SK-N-MC (cell line): ENCODE measurements at regions not wholly inside any gene's neighbourhood (a gene's known extent, or its start where the extent isn't known, plus 50 kb on each side); places are given as distances from the start of the nearest gene placed in this dataset.

Experiments
- DNase-seq: peaks from one replicate; pipeline ENCODE4 v3.0.0-alpha.2; 2011; ENCODE audit warnings: low read depth, low spot score
- H3K27ac ChIP-seq: fragments of 200-600 bp; sonication (generic); 2 replicates; pipeline ENCODE4 v1.5.1; 2016; ENCODE audit warnings: mixed run types
- H3K36me3 ChIP-seq: fragments of 200-600 bp; sonication (generic); 2 replicates; pipeline ENCODE4 v1.6.1; 2017; ENCODE audit warnings: antibody characterized with exemption, low read length, mixed read lengths; ENCODE audit not compliant: insufficient read depth
- H3K4me3 ChIP-seq: fragments of 200-600 bp; sonication (generic); 2 replicates; pipeline ENCODE4 v1.5.1; 2016
- H3K9ac ChIP-seq: fragments of 200-600 bp; sonication (generic); 2 replicates; pipeline ENCODE4 v1.8.0; 2017; ENCODE audit warnings: mixed run types, mixed read lengths; ENCODE audit not compliant: insufficient read length
- H3K9me3 ChIP-seq: fragments of 200-600 bp; sonication (generic); 2 replicates; pipeline ENCODE4 v1.6.1; 2017; ENCODE audit warnings: low read depth, mild to moderate bottlenecking, antibody characterized with exemption, low read length, moderate library complexity, mixed read lengths
- EZH2 ChIP-seq: fragments of 200-600 bp; sonication (generic); IDR thresholded peaks from one replicate; pipeline ENCODE4 v1.6.1; 2017; ENCODE audit warnings: antibody characterized with exemption
- FOXP2 ChIP-seq: optimal IDR thresholded peaks from 2 replicates; pipeline ENCODE3; 2011; ENCODE audit warnings: mild to moderate bottlenecking, moderate library complexity; ENCODE audit not compliant: insufficient read depth; ENCODE audit errors: extremely low read length, control extremely low read depth
- POLR2AphosphoS5 ChIP-seq: IDR thresholded peaks from 2 replicates; pipeline ENCODE4 v1.6.1; 2012; ENCODE audit warnings: mild to moderate bottlenecking, low read depth, low read length, borderline replicate concordance

- H3K27ac ChIP-seq: no peak overlapping the region
- no peaks in the 10 kb centered on the region for H3K9me3 ChIP-seq
- no peak overlapping the region for H3K9ac ChIP-seq
- H3K36me3 ChIP-seq: no peaks in the 10 kb centered on the region
- no peak for DNase-seq
- no peak overlapping the region for H3K4me3 ChIP-seq
- TF ChIP-seq EZH2 (no peak), POLR2AphosphoS5 (no peak), FOXP2 (no peak)
Observed at GRCh38 chr1:213651077-213651476, 336.7 kb upstream of the PROX1 start.

DNA sequence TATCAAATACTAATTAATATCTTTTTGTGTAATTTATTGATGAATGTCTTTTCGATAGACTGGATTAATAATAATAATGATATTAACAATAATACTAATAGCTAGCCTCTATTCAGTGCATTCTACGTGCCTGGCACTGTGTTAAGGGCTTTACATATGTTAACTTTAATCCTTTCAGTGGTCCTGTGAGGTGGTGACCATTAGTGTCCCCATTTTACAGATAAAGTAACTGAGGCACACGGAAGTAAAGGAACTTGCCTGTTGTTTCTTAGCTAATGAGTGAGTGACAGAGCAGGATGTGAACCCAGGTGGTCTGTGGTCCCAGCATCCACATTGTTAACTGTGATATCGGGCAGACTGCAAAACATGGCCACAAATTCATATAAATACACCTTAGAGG lies 335.7 kb upstream of the PROX1 start:
- Histone ChIP-seq H3K9me3 (no peaks in the 10 kb centered on the region), H3K36me3 (no peaks in the 10 kb centered on the region), H3K27ac (no peak overlapping the region), H3K4me3 (no peak overlapping the region), H3K9ac (no peak overlapping the region)
- no peak for DNase-seq
- TF ChIP-seq POLR2AphosphoS5 (no peak), FOXP2 (no peak), EZH2 (no peak)

DNA sequence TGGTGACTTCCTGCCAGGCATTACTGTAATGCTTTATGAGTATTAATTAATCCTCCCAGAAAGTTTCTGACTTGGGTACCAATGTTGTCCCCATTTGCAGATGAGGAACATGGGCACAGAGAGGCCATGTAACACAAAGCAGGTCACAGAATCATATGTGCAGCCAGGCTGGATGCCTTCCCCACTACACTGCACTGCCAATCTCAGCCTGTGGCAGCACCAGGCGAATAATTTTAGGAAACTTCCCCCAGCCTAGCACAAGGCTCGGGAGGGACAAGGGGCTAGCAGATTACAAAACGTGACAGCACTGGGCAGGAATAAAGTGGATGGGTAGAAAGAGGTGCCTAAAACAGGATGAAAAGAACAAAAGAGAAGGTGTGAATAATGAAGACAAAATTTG lies 331.7 kb upstream of the PROX1 start:
- Histone ChIP-seq H3K9ac (no peak overlapping the region), H3K36me3 (no peaks in the 10 kb centered on the region), H3K27ac (no peak overlapping the region), H3K4me3 (no peak overlapping the region), H3K9me3 (no peaks in the 10 kb centered on the region)
- TF ChIP-seq FOXP2 (no peak), EZH2 (no peak), POLR2AphosphoS5 (no peak)
- no peak for DNase-seq

DNA sequence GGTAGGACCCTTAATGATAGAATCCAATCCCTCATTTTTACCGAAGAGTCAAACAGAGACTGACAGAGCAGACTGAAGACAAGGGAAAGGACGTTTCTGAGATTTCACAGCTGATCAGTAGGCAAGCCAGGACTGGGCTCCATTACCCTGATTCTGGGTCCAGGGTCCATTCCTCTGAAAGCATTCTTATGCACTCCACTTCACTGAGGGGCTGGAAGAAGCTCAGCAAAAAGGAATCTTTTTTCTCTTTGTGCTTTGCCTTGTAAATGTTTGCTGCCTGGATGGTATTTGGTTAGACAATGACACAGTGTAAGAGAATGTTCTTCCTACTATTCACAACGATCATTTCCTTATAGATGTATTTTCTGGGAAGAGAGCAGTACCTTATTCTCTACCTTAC lies 331.3 kb upstream of the PROX1 start:
- H3K9ac ChIP-seq: no peak overlapping the region
- no peak overlapping the region for H3K27ac ChIP-seq
- no peaks in the 10 kb centered on the region for H3K36me3 ChIP-seq
- no peak overlapping the region for H3K4me3 ChIP-seq
- H3K9me3 ChIP-seq: no peaks in the 10 kb centered on the region
- no peak for DNase-seq
- TF ChIP-seq FOXP2 (no peak), POLR2AphosphoS5 (no peak), EZH2 (no peak)

- Histone ChIP-seq H3K9ac (no peak overlapping the region), H3K9me3 (no peaks in the 10 kb centered on the region), H3K36me3 (no peaks in the 10 kb centered on the region), H3K27ac (no peak overlapping the region), H3K4me3 (no peak overlapping the region)
- TF ChIP-seq POLR2AphosphoS5 (no peak), EZH2 (no peak), FOXP2 (no peak)
- no peak for DNase-seq
Observed at GRCh38 chr1:213657013-213657412, 330.8 kb upstream of the PROX1 start.

- H3K9ac ChIP-seq: no peak overlapping the region
- no peaks in the 10 kb centered on the region for H3K9me3 ChIP-seq
- no peak for DNase-seq
- no peaks in the 10 kb centered on the region for H3K36me3 ChIP-seq
- TF ChIP-seq FOXP2: no peak
- TF ChIP-seq EZH2: no peak
- TF ChIP-seq POLR2AphosphoS5: no peak
- H3K4me3 ChIP-seq: no peak overlapping the region
- no peak overlapping the region for H3K27ac ChIP-seq
Observed at GRCh38 chr1:213657879-213658278, 329.9 kb upstream of the PROX1 start.

GRCh38 chr1:213658457-213658856 lies 329.3 kb upstream of the PROX1 start:
- TF ChIP-seq EZH2: no peak
- Histone ChIP-seq H3K27ac (no peak overlapping the region), H3K4me3 (no peak overlapping the region), H3K36me3 (no peaks in the 10 kb centered on the region), H3K9me3 (no peaks in the 10 kb centered on the region), H3K9ac (no peak overlapping the region)
- no peak for DNase-seq

DNA sequence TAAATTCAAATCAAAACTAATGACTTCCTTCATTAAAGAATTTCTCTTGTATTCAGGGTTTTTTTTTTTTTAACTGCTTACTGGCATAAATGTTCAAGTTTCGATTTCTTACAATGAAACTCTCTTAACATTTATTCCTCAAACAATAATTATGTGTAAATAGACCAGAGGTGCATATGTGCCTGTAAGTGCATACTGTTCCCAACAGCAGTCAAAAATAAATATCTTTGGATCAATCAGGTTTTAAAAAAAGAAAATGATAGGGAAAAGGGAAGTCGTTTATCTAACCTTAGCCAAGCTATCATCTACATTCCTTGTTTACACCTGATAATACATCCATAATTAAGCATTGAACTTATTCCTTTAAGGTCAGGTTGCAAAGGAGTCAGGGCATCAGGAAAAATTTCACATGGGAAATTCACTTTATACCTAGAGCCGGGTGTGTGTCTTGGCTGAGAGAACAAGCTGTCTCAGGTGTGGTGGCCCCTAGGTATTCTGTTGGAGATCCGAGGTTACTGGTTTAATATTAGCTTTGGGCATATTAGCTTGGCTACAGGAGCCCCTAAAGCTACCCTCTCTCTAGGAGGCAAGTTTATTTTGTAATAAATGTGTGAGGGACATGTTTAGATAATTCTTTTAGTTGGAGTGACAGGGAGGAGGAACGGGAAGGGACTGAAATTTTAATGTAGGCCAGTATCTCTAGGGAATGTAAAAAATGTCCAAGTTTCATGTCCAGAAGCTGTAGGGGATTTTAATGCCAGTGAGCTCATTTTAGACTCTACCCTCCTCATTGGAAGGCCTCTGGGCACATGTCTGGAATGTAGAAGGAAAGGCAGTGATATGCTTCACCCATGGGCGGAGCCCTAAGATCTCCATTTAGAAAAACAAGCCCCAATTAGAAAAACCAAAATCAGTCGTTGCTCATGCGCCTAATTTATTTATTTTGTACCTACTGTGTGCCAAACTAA lies 327.9 kb upstream of the PROX1 start:
- Histone ChIP-seq H3K4me3 (no peak overlapping the region), H3K27ac (no peak overlapping the region), H3K36me3 (no peaks in the 10 kb centered on the region), H3K9me3 (no peaks in the 10 kb centered on the region), H3K9ac (no peak overlapping the region)
- DNase-seq: no peak
- no peak for TF ChIP-seq POLR2AphosphoS5
- no peak for TF ChIP-seq FOXP2
- TF ChIP-seq EZH2: no peak

- no peak for TF ChIP-seq FOXP2
- no peak for TF ChIP-seq EZH2
- TF ChIP-seq POLR2AphosphoS5: no peak
- H3K4me3 ChIP-seq: no peak overlapping the region
- no peak overlapping the region for H3K9ac ChIP-seq
- no peaks in the 10 kb centered on the region for H3K36me3 ChIP-seq
- no peak overlapping the region for H3K27ac ChIP-seq
- no peaks in the 10 kb centered on the region for H3K9me3 ChIP-seq
- no peak for DNase-seq
Observed at GRCh38 chr1:213661302-213661701, 326.5 kb upstream of the PROX1 start.
